ENCODE measurements at regions not wholly inside any gene's neighbourhood (a gene's known extent, or its start where the extent isn't known, plus 50 kb on each side); places are given as distances from the start of the nearest gene placed in this dataset.

DNA sequence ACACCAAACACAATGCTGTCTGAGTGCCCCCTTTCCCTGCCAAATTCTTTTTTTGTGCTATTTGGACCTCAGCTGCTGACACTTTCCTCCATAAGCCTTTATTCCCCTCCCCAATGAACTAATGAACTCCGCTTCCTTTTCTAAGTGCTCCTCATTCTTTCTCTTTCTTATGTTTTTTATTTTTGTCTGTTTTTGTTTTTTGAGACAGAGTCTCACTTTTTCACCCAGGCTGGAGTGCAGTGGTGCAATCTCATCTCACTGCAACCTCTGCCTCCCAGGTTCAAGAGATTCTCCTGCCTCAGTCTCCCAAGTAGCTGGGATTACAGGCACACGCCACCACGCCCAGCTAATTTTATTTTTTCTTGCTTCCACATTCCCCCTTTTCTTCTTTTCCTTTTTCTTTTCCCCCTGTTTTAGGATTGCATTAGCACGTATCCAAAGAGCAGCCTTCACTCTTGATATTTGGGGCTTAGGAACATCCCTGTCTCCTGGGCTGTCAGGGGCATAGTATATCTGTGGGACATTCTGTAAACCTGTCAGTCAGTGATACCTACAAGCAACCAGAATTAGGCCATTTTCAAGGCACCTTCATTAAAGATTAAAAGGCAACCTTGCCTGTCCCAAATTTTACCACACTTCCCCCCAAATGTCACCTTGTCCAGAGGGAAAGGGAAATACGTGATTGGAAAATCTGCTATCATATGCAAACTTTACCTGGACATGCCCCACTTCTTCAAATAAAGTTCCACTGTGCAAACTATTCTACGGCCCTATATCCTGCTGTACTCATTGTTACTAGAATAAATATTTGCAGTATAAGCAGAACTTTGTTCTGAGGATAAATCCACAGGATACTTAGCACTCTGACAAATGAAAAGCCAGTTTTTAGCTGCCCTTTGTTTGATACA is 65.1 kb upstream of the ACSL3 start:
- Histone ChIP-seq H2AFZ (ENCODE audit: low read length) (peak overlapping the region; percentile 76; the same call in 1 of the 2 replicates), H3K36me3 (ENCODE audit: insufficient read depth, low read length) (no peaks in the 10 kb centered on the region), H3K4me3 (ENCODE audit: low read depth, low read length, poor library complexity, severe bottlenecking) (no peak overlapping the region), H3K79me2 (ENCODE audit: insufficient read depth, low read depth, low read length) (no peaks in the 10 kb centered on the region), H3K4me1 (ENCODE audit: insufficient read depth, low read length, poor library complexity, severe bottlenecking) (peaks cover 65% of the 10 kb centered on the region), H3K9me2 (ENCODE audit: insufficient read depth, low read length) (no peaks in the 10 kb centered on the region), H4K20me1 (ENCODE audit: insufficient read depth, low read length) (no peaks in the 10 kb centered on the region), H3K27ac (ENCODE audit: low read depth, low read length, poor library complexity, severe bottlenecking) (no peak overlapping the region), H3K9me3 (ENCODE audit: low read length) (no peaks in the 10 kb centered on the region), H3K4me2 (ENCODE audit: low read length) (peak overlapping the region; percentile 59)
- intact Hi-C loops (cut with micrococcal nuclease; ENCODE audit: unreplicated experiment): loop anchor here (2.0 to 10.0 kb wide), 2 partner anchors 65 to 1019 kb away; partner anchors contain the start of gene ACSL3
- POLR2A ChIA-PET: interaction anchor here (0.7 to 2.9 kb wide), 7 partner anchors 9 to 116 kb away, joined by 3 to 19 read pairs (median 3); no protein-coding TSS in a partner anchor
- no TSS peak for BruUV-seq (replicated peaks)
- TF ChIP-seq, protein P1, sequence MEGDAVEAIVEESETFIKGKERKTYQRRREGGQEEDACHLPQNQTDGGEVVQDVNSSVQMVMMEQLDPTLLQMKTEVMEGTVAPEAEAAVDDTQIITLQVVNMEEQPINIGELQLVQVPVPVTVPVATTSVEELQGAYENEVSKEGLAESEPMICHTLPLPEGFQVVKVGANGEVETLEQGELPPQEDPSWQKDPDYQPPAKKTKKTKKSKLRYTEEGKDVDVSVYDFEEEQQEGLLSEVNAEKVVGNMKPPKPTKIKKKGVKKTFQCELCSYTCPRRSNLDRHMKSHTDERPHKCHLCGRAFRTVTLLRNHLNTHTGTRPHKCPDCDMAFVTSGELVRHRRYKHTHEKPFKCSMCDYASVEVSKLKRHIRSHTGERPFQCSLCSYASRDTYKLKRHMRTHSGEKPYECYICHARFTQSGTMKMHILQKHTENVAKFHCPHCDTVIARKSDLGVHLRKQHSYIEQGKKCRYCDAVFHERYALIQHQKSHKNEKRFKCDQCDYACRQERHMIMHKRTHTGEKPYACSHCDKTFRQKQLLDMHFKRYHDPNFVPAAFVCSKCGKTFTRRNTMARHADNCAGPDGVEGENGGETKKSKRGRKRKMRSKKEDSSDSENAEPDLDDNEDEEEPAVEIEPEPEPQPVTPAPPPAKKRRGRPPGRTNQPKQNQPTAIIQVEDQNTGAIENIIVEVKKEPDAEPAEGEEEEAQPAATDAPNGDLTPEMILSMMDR (conservative IDR thresholded peaks at IDR 0.05; ENCODE audit: low read length): no peak
- TF ChIP-seq EZH2phosphoT487 (IDR thresholded peaks at IDR 0.05; ENCODE audit: borderline replicate concordance, low read depth, low read length): no peak
- no peak for DNase-seq (ENCODE audit: low spot score)
- CTCF ChIA-PET (ENCODE audit: unreplicated experiment): interaction anchor here (0.7 kb wide), 1 partner anchor 66 kb away, joined by 3 read pairs; no protein-coding TSS in a partner anchor

DNA sequence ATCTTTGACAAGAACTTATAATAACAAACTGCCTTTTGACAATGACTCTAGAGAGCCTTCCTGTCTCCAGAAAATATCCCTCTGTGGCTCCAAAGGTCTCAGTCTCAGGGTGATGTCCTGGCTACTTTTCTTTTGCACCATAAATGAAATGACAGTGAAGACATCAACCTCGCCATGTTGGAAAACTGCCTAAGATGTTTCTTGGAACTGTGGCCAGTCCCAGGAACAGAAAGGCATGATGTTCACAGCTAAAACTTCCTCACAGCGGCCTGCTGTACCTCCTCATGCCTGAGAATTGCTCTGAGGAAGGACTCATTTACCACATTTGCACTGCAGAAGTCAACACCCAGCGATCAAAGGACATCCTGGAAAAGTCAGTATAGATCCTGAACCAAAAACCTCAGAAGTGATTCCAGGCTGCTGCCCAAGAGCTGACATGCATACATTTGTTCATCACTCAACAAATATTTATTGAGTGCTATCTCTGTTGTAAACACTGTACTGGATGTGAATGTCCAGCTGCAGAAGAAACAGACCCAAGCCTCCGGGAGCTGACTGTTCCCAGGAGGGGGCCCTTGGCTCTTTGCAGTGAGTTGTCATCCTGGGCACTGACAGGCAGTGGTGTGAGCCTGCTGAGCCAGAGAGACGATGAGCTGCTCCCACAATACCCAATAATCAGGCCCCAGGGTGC is 64.3 kb upstream of the ACSL3 start:
- intact Hi-C loops (cut with micrococcal nuclease; ENCODE audit: unreplicated experiment): loop anchor here (1.0 to 10.0 kb wide), 2 partner anchors 107 to 1018 kb away; no protein-coding TSS in a partner anchor
- no peak overlapping the region for H3K4me2 ChIP-seq (ENCODE audit: low read length)
- TF ChIP-seq, protein P1 (conservative IDR thresholded peaks at IDR 0.05; ENCODE audit: low read length): no peak
- TF ChIP-seq EZH2phosphoT487 (IDR thresholded peaks at IDR 0.05; ENCODE audit: borderline replicate concordance, low read depth, low read length): no peak
- H2AFZ ChIP-seq (ENCODE audit: low read length): peak overlapping the region; percentile 59; the same call in 1 of the 2 replicates
- H3K4me3 ChIP-seq (ENCODE audit: low read depth, low read length, poor library complexity, severe bottlenecking): no peak overlapping the region
- no peaks in the 10 kb centered on the region for H3K79me2 ChIP-seq (ENCODE audit: insufficient read depth, low read depth, low read length)
- ChIA-PET POLR2A (interaction anchor here (0.6 to 2.9 kb wide), 7 partner anchors 9 to 116 kb away, joined by 3 to 19 read pairs (median 4); no protein-coding TSS in a partner anchor), CTCF (ENCODE audit: unreplicated experiment) (interaction anchor here (0.6 to 0.7 kb wide), 3 partner anchors 8 to 90 kb away, joined by 3 read pairs; no protein-coding TSS in a partner anchor)
- H3K9me2 ChIP-seq (ENCODE audit: insufficient read depth, low read length): no peaks in the 10 kb centered on the region
- H3K9me3 ChIP-seq (ENCODE audit: low read length): no peaks in the 10 kb centered on the region
- H3K27ac ChIP-seq (ENCODE audit: low read depth, low read length, poor library complexity, severe bottlenecking): no peak overlapping the region
- no peaks in the 10 kb centered on the region for H3K36me3 ChIP-seq (ENCODE audit: insufficient read depth, low read length)
- H3K4me1 ChIP-seq (ENCODE audit: insufficient read depth, low read length, poor library complexity, severe bottlenecking): peaks cover 58% of the 10 kb centered on the region
- BruUV-seq (replicated peaks): no TSS peak
- no peak for DNase-seq (ENCODE audit: low spot score)
- H4K20me1 ChIP-seq (ENCODE audit: insufficient read depth, low read length): no peaks in the 10 kb centered on the region
